ENCODE measurements at regions not wholly inside any gene's neighbourhood (a gene's known extent, or its start where the extent isn't known, plus 50 kb on each side); places are given as distances from the start of the nearest gene placed in this dataset.

DNA sequence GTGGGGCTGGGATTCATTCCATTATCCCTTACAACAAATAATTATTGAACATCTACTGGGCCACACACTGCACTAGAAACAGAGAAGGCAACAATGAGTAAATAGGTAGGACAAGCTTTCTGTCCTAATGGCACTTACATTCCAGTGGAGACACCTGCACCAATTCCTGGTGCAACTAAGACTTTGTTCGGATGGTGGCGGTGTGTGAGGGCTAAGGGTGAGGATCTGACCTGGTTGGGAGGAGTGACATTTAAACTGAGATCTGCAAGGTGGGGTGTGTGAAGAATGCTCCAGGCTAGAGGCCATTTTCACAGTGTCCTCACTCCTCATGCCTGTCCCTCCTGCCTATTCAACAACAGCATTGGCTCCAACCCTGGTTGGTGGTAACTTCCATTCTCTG lies 510.0 kb downstream of the XYLT1 start:
- TF ChIP-seq, protein P1, sequence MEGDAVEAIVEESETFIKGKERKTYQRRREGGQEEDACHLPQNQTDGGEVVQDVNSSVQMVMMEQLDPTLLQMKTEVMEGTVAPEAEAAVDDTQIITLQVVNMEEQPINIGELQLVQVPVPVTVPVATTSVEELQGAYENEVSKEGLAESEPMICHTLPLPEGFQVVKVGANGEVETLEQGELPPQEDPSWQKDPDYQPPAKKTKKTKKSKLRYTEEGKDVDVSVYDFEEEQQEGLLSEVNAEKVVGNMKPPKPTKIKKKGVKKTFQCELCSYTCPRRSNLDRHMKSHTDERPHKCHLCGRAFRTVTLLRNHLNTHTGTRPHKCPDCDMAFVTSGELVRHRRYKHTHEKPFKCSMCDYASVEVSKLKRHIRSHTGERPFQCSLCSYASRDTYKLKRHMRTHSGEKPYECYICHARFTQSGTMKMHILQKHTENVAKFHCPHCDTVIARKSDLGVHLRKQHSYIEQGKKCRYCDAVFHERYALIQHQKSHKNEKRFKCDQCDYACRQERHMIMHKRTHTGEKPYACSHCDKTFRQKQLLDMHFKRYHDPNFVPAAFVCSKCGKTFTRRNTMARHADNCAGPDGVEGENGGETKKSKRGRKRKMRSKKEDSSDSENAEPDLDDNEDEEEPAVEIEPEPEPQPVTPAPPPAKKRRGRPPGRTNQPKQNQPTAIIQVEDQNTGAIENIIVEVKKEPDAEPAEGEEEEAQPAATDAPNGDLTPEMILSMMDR (IDR thresholded peaks at IDR 0.05; ENCODE audit: low read depth, low read length, missing control alignments): no peak

DNA sequence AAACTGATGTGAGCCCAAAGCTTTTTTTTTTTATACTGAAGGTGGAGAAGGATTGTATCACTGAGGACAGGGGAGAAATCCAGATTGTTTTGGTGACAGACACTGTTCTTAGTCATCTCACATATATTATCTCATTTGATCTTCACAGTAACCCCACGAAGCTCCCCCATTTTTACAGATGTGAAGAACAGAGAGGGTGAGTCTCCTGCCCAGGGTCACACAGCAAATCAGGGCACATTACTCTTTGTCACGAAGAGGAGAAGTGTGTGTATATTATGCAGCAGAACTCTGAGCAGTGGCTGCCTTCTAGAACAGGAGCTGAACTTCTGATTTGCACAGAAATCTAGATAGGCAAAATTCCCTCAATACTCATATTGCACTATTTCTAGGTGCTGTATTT lies 504.3 kb downstream of the XYLT1 start:
- DNase-seq (ENCODE audit: extremely low read depth, low read depth): no peak
- TF ChIP-seq, protein P1 (IDR thresholded peaks at IDR 0.05; ENCODE audit: low read depth, low read length, missing control alignments): no peak

More for the DNA sequence above, 510.0 kb downstream of the XYLT1 start:
- no peak overlapping the region for H3K4me3 ChIP-seq (replicated peaks; ENCODE audit: low read depth, low read length)
- DNase-seq (ENCODE audit: extremely low read depth, low read depth): no peak

DNA sequence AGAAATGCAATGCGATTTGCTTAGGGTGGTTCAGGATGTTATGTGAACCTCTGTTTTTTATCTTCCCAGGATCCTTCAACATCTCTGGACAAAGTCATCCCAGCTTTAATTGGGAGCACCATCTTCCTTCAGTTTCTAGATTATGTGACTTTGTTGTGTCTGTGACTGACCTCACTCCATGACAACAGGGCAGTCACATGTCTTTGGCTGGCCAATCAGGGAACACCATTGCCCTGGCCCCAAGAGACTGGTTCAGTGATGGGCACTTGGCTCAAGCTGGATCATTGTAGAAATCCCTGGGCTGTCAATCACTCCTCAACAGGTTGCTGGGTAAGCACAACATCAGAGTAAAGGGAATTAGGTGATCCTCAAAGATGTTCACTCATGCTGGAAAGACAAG lies 499.7 kb downstream of the XYLT1 start:
- no peak overlapping the region for H3K4me3 ChIP-seq (replicated peaks; ENCODE audit: low read depth, low read length)
- no peak for DNase-seq (ENCODE audit: extremely low read depth, low read depth)
- TF ChIP-seq, protein P1 (IDR thresholded peaks at IDR 0.05; ENCODE audit: low read depth, low read length, missing control alignments): no peak

More for the DNA sequence above, 504.3 kb downstream of the XYLT1 start:
- no peak overlapping the region for H3K4me3 ChIP-seq (replicated peaks; ENCODE audit: low read depth, low read length)

DNA sequence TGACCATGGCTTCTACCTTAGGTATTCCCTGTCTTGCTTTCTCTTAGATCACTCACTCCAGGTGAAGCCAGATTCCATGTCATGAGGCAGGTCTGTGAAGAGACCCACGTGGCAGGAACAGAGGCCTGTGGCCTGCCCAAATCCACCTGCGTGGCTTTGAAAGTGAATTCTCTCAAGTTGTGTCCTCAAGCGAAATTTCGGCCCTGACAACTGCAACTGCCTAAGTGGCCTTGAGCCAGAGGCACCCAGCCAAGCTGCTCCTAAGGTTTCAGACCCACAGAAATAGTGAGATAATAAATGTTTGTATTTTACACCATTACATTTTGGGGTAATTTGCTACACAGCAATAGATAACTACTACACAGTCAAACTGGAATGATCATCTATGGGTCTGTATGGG lies 497.9 kb downstream of the XYLT1 start:
- no peak overlapping the region for H3K4me3 ChIP-seq (replicated peaks; ENCODE audit: low read depth, low read length)
- TF ChIP-seq, protein P1 (IDR thresholded peaks at IDR 0.05; ENCODE audit: low read depth, low read length, missing control alignments): no peak
- no peak for DNase-seq (ENCODE audit: extremely low read depth, low read depth)

DNA sequence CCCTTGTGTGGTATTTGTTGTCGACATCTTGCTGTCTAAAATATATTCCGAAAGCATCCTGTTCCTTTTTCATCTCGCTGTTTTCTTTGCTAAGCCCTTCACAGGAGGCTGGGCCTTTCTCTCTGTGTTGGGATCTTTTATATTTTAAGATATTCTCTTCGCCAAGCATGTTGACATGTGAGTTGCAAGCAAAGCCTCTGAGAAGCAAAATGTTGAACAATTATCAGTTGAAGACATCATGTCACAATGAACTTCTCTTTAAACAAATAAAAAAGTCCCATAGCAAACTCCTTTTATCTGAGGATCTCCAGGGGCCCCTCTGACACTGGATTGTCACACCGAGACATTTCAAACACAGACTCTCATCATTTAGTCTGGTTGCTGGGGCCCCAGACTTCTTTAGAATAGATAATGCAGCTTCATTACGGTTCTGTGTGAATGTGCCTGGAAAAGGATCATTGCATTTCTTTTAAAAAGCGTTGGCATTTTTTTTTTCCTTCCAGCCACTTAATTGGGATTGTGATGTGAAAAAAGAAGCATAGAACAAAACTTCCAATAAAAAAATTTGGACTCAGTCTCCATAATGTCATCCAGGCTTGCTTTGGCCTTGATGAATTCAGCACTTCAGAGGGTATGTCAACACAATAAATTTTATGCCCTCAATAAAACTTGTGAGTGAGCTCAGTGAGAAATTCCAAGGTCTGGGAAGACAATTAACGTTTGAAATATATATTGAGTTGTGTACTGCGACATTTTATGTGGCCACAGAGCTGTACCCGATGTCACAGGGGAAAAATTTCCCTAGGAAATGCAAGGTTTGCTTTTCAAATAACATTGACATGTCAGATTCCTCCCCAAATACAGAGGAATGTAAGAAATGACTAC lies 496.8 kb downstream of the XYLT1 start:
- no peak for DNase-seq (ENCODE audit: extremely low read depth, low read depth)
- H3K4me3 ChIP-seq (replicated peaks; ENCODE audit: low read depth, low read length): no peak overlapping the region
- TF ChIP-seq, protein P1 (IDR thresholded peaks at IDR 0.05; ENCODE audit: low read depth, low read length, missing control alignments): no peak

DNA sequence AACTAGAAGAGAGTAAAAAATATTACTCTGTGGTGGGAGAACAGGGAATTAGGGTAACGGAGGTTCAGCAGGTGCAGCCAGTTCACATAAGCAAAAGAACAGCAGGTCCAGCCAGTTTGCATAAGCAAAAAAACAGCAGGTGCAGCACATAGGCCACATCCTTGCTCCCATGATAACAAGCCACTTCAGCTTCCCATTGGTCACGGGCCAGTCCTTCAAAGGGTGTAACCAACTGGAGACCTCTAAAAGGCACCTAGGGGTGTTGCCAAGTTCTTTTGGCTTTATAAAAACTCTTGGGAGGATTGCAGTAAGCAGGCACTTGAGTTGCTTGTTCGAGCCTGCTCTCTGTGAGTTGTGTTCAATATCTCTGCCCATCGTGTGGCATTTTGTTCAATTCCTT lies 488.1 kb downstream of the XYLT1 start:
- TF ChIP-seq, protein P1 (IDR thresholded peaks at IDR 0.05; ENCODE audit: low read depth, low read length, missing control alignments): no peak
- no peak overlapping the region for H3K4me3 ChIP-seq (replicated peaks; ENCODE audit: low read depth, low read length)
- DNase-seq (ENCODE audit: extremely low read depth, low read depth): no peak
